Neural cell (in vitro differentiated cells): ENCODE measurements at regions not wholly inside any gene's neighbourhood (a gene's known extent, or its start where the extent isn't known, plus 50 kb on each side); places are given as distances from the start of the nearest gene placed in this dataset.

Source experiments
- EP300 ChIP-seq: fragments of 450-650 bp; conservative IDR thresholded peaks from 2 replicates; pipeline ENCODE4 v1.6.1; 2014; ENCODE audit warnings: antibody characterized with exemption, mild to moderate bottlenecking, moderate library complexity; ENCODE audit not compliant: poor library complexity, severe bottlenecking
- EZH2 ChIP-seq: fragments of 200-600, 300-800 bp; shearing (Covaris generic), sonication (generic); IDR thresholded peaks from 2 replicates; pipeline ENCODE4 v1.6.1; 2014; ENCODE audit warnings: antibody characterized with exemption, low read length, borderline replicate concordance, mild to moderate bottlenecking; ENCODE audit not compliant: insufficient read depth, poor library complexity, severe bottlenecking
- MXI1 ChIP-seq: fragments of 450-650 bp; conservative IDR thresholded peaks from 2 replicates; pipeline ENCODE4 v1.6.1; 2014; ENCODE audit warnings: antibody characterized with exemption, mild to moderate bottlenecking; ENCODE audit not compliant: poor library complexity, severe bottlenecking
- POLR2AphosphoS5 ChIP-seq: IDR thresholded peaks from 2 replicates; pipeline ENCODE4 v1.6.1; 2012
- RAD21 ChIP-seq: fragments of 450-650 bp; conservative IDR thresholded peaks from 2 replicates; pipeline ENCODE4 v1.6.1; 2014; ENCODE audit warnings: antibody characterized with exemption, mild to moderate bottlenecking, moderate library complexity
- SMC3 ChIP-seq: fragments of 450-650 bp; conservative IDR thresholded peaks from 2 replicates; pipeline ENCODE4 v1.6.1; 2014; ENCODE audit warnings: antibody characterized with exemption, mild to moderate bottlenecking, moderate library complexity; ENCODE audit not compliant: poor library complexity
- TAF1 ChIP-seq: IDR thresholded peaks from 2 replicates; pipeline ENCODE4 v1.6.1; 2012; ENCODE audit warnings: low read depth
- TF ChIP-seq, protein P1 (sequence below): fragments of 450-650 bp; IDR thresholded peaks from 2 replicates; pipeline ENCODE4 v1.5.1; 2014; ENCODE audit warnings: antibody characterized with exemption, mild to moderate bottlenecking, moderate library complexity; ENCODE audit not compliant: poor library complexity, severe bottlenecking

GRCh38 chr5:18380729-18381362 lies 746.6 kb downstream of the TAF11L14 start:
- TF ChIP-seq SMC3 (no peak), EP300 (no peak), POLR2AphosphoS5 (no peak), RAD21 (no peak), MXI1 (no peak), EZH2 (no peak), TAF1 (no peak)
- TF ChIP-seq, protein P1, sequence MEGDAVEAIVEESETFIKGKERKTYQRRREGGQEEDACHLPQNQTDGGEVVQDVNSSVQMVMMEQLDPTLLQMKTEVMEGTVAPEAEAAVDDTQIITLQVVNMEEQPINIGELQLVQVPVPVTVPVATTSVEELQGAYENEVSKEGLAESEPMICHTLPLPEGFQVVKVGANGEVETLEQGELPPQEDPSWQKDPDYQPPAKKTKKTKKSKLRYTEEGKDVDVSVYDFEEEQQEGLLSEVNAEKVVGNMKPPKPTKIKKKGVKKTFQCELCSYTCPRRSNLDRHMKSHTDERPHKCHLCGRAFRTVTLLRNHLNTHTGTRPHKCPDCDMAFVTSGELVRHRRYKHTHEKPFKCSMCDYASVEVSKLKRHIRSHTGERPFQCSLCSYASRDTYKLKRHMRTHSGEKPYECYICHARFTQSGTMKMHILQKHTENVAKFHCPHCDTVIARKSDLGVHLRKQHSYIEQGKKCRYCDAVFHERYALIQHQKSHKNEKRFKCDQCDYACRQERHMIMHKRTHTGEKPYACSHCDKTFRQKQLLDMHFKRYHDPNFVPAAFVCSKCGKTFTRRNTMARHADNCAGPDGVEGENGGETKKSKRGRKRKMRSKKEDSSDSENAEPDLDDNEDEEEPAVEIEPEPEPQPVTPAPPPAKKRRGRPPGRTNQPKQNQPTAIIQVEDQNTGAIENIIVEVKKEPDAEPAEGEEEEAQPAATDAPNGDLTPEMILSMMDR, result no peak
